ENCODE measurements at regions not wholly inside any gene's neighbourhood (a gene's known extent, or its start where the extent isn't known, plus 50 kb on each side); places are given as distances from the start of the nearest gene placed in this dataset.

- TF ChIP-seq CTCF (IDR thresholded peaks at IDR 0.05) (no peak), EZH2phosphoT487 (IDR thresholded peaks at IDR 0.05) (no peak)
These were observed 58.5 kb downstream of the TEX13C start for GRCh38 chrX:125378205-125378604.

Measured in neural progenitor cell (in vitro differentiated cells).